ENCODE measurements at regions not wholly inside any gene's neighbourhood (a gene's known extent, or its start where the extent isn't known, plus 50 kb on each side); places are given as distances from the start of the nearest gene placed in this dataset.
"Not testable (repeated sequence)": the region's sequence is repeated elsewhere in the genome, so short reads cannot be mapped to it uniquely, and the experiment has no call there.

DNA sequence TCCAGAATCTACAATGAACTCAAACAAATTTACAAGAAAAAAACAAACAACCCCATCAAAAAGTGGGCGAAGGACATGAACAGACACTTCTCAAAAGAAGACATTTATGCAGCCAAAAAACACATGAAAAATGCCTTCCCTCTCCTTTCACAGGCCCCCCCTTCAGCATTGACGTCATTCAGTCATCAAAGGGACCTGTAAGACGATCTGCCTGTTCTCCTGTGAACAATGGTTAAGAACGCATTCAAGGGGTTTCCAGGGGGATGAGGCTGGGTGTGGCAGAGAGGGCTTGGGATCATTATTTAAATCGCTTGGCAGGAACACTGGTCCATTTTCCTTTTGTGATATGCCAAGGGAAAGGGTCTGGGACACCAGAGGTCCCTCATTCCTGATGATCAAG lies 110.7 kb upstream of the PELI2 start:
- FAIRE-seq; POLR2A ChIA-PET; BruUV-seq (replicated peaks): not testable (repeated sequence)

DNA sequence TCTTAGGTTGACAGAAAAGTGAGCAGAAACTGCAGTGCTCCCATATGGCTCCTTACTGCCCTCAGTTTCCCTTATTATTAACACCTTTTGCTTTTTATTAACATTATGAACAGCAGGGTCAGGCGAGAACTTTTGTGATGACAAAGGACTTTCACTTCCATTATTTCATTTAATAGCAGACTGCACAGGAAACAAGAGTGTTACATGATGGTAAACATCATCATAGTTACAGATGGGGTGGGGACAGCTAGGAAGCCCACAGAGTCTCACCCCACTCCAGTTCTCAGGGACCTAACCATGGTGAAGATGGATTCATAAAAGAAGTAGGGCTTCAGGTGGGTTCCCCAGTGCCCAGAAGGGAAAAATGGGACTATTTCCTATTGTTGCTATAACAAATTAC lies 110.1 kb upstream of the PELI2 start:
- no peaks in the 10 kb centered on the region for H4K20me1 ChIP-seq (replicated peaks; ENCODE audit: control insufficient read depth, extremely low read depth, insufficient read depth, low read length)
- POLR2A ChIA-PET: no interaction called here
- intact Hi-C loops (cut with micrococcal nuclease): no loop called here
- FAIRE-seq (no peak), DNase-seq (ENCODE audit: low read depth, low spot score) (no peak)
- no peaks in the 10 kb centered on the region for H3K79me2 ChIP-seq (ENCODE audit: control insufficient read depth, insufficient read depth, low read length)
- H3K27ac ChIP-seq (ENCODE audit: insufficient read depth, low read depth, low read length): no peak overlapping the region
- CTCF ChIA-PET: no interaction called here
- H3K36me3 ChIP-seq (ENCODE audit: control insufficient read depth in 2 of 2, extremely low read depth in 1 of 2, insufficient read depth in 2 of 2, low read length in 2 of 2): no peaks in the 10 kb centered on the region
- no peak overlapping the region for H3K4me2 ChIP-seq (ENCODE audit: insufficient read depth, low read length)
- H3K4me3 ChIP-seq (replicated peaks in 1 of 3; ENCODE audit: insufficient read depth in 1 of 3, low read depth in 1 of 3, low read length in 3 of 3): no peak overlapping the region
- TF ChIP-seq, protein P1, sequence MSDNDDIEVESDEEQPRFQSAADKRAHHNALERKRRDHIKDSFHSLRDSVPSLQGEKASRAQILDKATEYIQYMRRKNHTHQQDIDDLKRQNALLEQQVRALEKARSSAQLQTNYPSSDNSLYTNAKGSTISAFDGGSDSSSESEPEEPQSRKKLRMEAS (IDR thresholded peaks at IDR 0.05; ENCODE audit: insufficient read depth, insufficient read length): no peak
- no peaks in the 10 kb centered on the region for H3K4me1 ChIP-seq (ENCODE audit: control insufficient read depth, extremely low read depth, insufficient read depth, low read length)
- H3K9ac ChIP-seq (replicated peaks; ENCODE audit: extremely low read depth, insufficient read depth, low read length): no peak overlapping the region
- no TSS peak for BruUV-seq (replicated peaks)
- no peaks in the 10 kb centered on the region for H3K9me3 ChIP-seq (replicated peaks; ENCODE audit: control insufficient read depth, insufficient read depth, low read length)
- H3K27me3 ChIP-seq (ENCODE audit: control insufficient read depth in 2 of 2, insufficient read depth in 2 of 2, low read length in 2 of 2): peaks cover 3 to 4% of the 10 kb centered on the region in 2 experiments
- dilution Hi-C loops (cut with MboI; ENCODE audit: extremely low pct_ligation_motif_present, low sequenced_read_pairs): no loop called here
- no peak overlapping the region for H2AFZ ChIP-seq (ENCODE audit: low read depth, low read length)
- no peaks in the 10 kb centered on the region for H3K9me1 ChIP-seq (replicated peaks; ENCODE audit: control insufficient read depth, extremely low read depth, insufficient read depth, low read length)

More for the DNA sequence above, 110.7 kb upstream of the PELI2 start:
- H3K27ac ChIP-seq (ENCODE audit: insufficient read depth, low read depth, low read length); CTCF ChIA-PET; H3K9ac ChIP-seq (replicated peaks; ENCODE audit: extremely low read depth, insufficient read depth, low read length); H2AFZ ChIP-seq (ENCODE audit: low read depth, low read length); H3K4me3 ChIP-seq (replicated peaks in 1 of 3; ENCODE audit: insufficient read depth in 1 of 3, low read depth in 1 of 3, low read length in 3 of 3); intact Hi-C loops (cut with micrococcal nuclease); H3K4me2 ChIP-seq (ENCODE audit: insufficient read depth, low read length); H3K9me1 ChIP-seq (replicated peaks; ENCODE audit: control insufficient read depth, extremely low read depth, insufficient read depth, low read length); H3K36me3 ChIP-seq (ENCODE audit: control insufficient read depth in 2 of 2, extremely low read depth in 1 of 2, insufficient read depth in 2 of 2, low read length in 2 of 2); H3K4me1 ChIP-seq (ENCODE audit: control insufficient read depth, extremely low read depth, insufficient read depth, low read length); H3K79me2 ChIP-seq (ENCODE audit: control insufficient read depth, insufficient read depth, low read length); DNase-seq (ENCODE audit: low read depth, low spot score); H4K20me1 ChIP-seq (replicated peaks; ENCODE audit: control insufficient read depth, extremely low read depth, insufficient read depth, low read length); H3K9me3 ChIP-seq (replicated peaks; ENCODE audit: control insufficient read depth, insufficient read depth, low read length); dilution Hi-C loops (cut with MboI; ENCODE audit: extremely low pct_ligation_motif_present, low sequenced_read_pairs); H3K27me3 ChIP-seq (ENCODE audit: control insufficient read depth in 2 of 2, insufficient read depth in 2 of 2, low read length in 2 of 2): not testable (repeated sequence)

DNA sequence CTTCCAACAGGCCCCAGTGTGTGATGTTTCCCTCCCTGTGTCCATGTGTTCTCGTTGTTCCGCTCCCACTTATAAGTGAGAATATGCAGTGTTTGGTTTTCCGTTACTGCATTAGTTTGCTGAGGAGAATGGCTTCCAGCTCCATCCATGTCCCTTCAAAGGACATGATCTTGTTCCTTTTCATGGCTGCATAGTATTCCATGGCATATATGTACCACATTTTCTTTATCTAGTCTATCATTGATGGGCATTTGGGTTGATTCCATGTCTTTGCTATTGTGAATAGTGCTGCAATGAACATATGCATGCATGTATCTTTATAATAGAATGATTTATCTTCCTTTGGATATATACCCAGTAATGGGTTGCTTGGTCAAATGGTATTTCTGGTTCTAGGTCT lies 109.5 kb upstream of the PELI2 start:
- H2AFZ ChIP-seq (ENCODE audit: low read depth, low read length); BruUV-seq (replicated peaks); H3K27me3 ChIP-seq (ENCODE audit: control insufficient read depth in 2 of 2, insufficient read depth in 2 of 2, low read length in 2 of 2); H3K27ac ChIP-seq (ENCODE audit: insufficient read depth, low read depth, low read length); POLR2A ChIA-PET; H3K4me3 ChIP-seq (replicated peaks in 1 of 3; ENCODE audit: insufficient read depth in 1 of 3, low read depth in 1 of 3, low read length in 3 of 3); H3K9me1 ChIP-seq (replicated peaks; ENCODE audit: control insufficient read depth, extremely low read depth, insufficient read depth, low read length); H3K36me3 ChIP-seq (ENCODE audit: control insufficient read depth in 2 of 2, extremely low read depth in 1 of 2, insufficient read depth in 2 of 2, low read length in 2 of 2); FAIRE-seq; H3K4me2 ChIP-seq (ENCODE audit: insufficient read depth, low read length); H4K20me1 ChIP-seq (replicated peaks; ENCODE audit: control insufficient read depth, extremely low read depth, insufficient read depth, low read length); intact Hi-C loops (cut with micrococcal nuclease); H3K4me1 ChIP-seq (ENCODE audit: control insufficient read depth, extremely low read depth, insufficient read depth, low read length); dilution Hi-C loops (cut with MboI; ENCODE audit: extremely low pct_ligation_motif_present, low sequenced_read_pairs); H3K9me3 ChIP-seq (replicated peaks; ENCODE audit: control insufficient read depth, insufficient read depth, low read length); DNase-seq (ENCODE audit: low read depth, low spot score); H3K79me2 ChIP-seq (ENCODE audit: control insufficient read depth, insufficient read depth, low read length); H3K9ac ChIP-seq (replicated peaks; ENCODE audit: extremely low read depth, insufficient read depth, low read length); CTCF ChIA-PET: not testable (repeated sequence)
